Fibroblast of pulmonary artery (primary cell): ENCODE measurements at regions not wholly inside any gene's neighbourhood (a gene's known extent, or its start where the extent isn't known, plus 50 kb on each side); places are given as distances from the start of the nearest gene placed in this dataset.
"Not testable (repeated sequence)": the region's sequence is repeated elsewhere in the genome, so short reads cannot be mapped to it uniquely, and the experiment has no call there.

ENCODE experiments used
- DNase-seq: peaks from one replicate; pipeline ENCODE4 v3.0.0-alpha.2; 2010; ENCODE audit warnings: low read depth
- H3K4me3 ChIP-seq: replicated peaks from 2 replicates; pipeline ENCODE4 v1.5.1; 2011; ENCODE audit warnings: low read depth, mild to moderate bottlenecking, control low read depth, low read length, moderate library complexity
- CTCF ChIP-seq: IDR thresholded peaks from 2 replicates; pipeline ENCODE4 v1.5.1; 2011; ENCODE audit warnings: mild to moderate bottlenecking, control low read depth, low read length, inconsistent platforms; ENCODE audit errors: missing control alignments

DNA sequence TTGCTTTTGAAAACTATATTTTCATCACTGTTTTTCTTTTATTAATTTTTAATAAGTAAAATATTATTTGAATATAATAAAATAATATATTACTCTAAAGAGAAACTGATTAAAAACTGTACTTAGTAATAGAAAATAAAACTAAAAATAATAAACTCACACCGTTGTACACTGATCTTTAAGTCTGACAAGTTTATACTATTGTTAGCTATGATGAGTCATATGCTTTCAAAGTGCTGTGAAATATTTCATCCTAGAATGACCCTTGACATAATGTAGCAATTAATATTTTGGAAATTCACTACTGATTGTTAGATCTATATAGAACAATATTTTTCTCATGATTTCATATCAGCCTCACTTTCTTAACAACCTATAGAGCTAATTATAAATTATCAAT, 1040.6 kb upstream of the SPRY2 start:
- no peak for TF ChIP-seq CTCF
- DNase-seq, result no peak

DNA sequence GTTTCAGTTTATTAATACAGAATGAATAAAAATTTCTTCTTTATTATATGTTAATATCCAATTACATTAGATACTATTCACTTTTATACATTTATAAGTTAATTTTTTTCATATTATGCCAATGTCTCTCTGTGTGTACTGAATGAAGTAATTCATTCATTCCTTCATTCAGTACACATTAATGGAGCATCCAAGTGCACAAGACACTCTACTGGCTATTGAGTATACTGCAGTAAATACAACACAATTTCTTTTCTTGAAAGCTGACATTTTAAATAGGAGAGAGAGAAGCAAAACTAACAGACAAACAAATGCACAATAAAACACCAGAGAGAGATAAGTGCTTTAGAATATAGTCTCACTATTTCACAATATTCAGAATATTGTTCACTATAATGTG, 1038.3 kb upstream of the SPRY2 start:
- H3K4me3 ChIP-seq, result no peak overlapping the region
- TF ChIP-seq CTCF, result no peak

More for the DNA sequence above, 1040.6 kb upstream of the SPRY2 start:
- H3K4me3 ChIP-seq, result no peak overlapping the region

GRCh38 chr13:81377921-81378320, 1037.0 kb upstream of the SPRY2 start:
- no peak for DNase-seq
- no peak for TF ChIP-seq CTCF
- no peak overlapping the region for H3K4me3 ChIP-seq

More for the DNA sequence above, 1038.3 kb upstream of the SPRY2 start:
- DNase-seq, result no peak

GRCh38 chr13:81375709-81376108, 1034.8 kb upstream of the SPRY2 start:
- TF ChIP-seq CTCF, result no peak
- DNase-seq, result no peak
- H3K4me3 ChIP-seq, result no peak overlapping the region

DNA sequence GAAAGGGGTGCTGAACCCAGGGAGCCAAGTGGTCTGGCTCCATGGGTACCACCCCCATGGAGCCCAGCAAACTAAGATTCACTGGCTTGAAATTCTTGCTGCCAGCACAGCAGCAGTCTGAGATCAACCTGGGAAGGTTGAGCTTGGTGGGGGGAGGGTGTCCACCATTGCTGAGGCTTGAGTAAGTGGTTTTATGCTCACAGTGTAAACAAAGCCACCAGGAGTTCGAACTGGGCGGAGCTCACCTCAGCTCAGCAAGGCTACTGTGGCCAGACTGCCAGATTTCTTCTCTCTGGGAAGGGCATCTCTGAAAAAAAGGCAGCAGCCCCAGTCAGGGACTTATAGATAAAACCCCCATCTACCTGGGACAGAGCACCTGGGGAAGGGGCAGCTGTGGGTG, 1021.8 kb upstream of the SPRY2 start:
- DNase-seq, H3K4me3 ChIP-seq: not testable (repeated sequence)

DNA sequence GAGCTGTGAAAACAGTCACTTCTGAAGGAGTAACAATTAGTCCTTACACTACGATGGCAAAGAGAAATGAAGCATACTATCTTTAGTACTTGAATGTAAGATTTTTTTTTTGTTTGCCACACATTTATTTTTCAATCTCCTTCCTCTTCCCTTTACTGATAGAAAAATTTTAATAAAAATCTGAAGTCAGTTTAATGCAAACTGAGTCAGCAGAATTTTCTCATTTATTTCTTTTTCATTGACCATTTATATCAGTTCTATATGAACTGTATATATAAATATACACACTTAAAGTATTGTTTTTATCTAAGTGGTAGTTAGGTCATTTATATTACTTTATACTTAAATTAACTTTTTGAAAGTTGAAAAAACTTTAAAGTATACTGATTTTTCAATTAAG, 1009.1 kb upstream of the SPRY2 start:
- TF ChIP-seq CTCF, result no peak
- H3K4me3 ChIP-seq, result no peak overlapping the region
- DNase-seq, result no peak

DNA sequence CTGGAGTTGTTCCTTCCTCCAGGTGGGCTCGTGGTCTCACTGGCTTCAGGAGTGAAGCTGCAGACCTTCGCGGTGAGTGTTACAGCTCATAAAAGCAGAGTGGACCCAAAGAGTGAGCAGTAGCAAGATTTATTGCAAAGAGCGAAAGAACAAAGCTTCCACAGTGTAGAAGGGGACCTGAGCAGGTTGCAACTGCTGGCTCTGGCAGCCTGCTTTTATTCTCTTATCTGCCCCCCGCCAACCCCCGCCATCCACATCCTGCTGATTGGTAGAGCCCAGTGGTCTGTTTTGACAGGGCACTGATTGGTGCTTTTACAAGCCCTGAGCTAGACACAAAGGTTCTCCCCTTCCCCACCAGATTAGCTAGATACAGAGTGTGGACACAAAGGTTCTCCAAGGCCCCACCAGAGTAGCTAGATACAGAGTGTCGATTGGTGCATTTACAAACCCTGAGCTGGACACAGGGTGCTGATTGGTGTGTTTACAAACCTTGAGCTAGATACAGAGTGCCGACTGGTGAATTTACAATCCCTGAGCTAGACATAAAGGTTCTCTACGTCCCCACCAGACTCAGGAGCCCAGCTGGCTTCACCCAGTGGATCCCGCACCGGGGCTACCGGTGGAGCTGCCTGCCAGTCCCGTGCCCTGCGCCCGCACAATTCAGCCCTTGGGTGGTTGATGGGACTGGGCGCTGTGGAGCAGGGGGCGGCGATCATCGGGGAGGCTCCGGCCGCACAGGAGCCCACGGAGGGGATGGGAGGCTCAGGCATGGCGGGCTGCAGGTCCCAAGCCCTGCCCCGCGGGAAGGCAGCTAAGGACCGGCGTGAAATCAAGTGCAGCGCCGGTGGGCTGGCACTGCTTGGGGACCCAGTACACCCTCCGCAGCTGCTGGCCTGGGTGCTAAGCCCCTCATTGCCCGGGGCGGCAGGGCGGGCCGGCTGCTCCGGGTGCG, 999.5 kb upstream of the SPRY2 start:
- not testable (repeated sequence) for H3K4me3 ChIP-seq, DNase-seq

- not testable (repeated sequence) for H3K4me3 ChIP-seq, DNase-seq
Measured at GRCh38 chr13:81339666-81340065, 998.7 kb upstream of the SPRY2 start.
